ENCODE measurements at regions not wholly inside any gene's neighbourhood (a gene's known extent, or its start where the extent isn't known, plus 50 kb on each side); places are given as distances from the start of the nearest gene placed in this dataset.

- no peak for DNase-seq
Observed at GRCh38 chr13:99125326-99125915, 75.2 kb upstream of the UBAC2 start.

GRCh38 chr13:99126821-99127220, 73.8 kb upstream of the UBAC2 start:
- DNase-seq = no peak

- DNase-seq = no peak
Observed at GRCh38 chr13:99129050-99129449, 71.6 kb upstream of the UBAC2 start.

DNA sequence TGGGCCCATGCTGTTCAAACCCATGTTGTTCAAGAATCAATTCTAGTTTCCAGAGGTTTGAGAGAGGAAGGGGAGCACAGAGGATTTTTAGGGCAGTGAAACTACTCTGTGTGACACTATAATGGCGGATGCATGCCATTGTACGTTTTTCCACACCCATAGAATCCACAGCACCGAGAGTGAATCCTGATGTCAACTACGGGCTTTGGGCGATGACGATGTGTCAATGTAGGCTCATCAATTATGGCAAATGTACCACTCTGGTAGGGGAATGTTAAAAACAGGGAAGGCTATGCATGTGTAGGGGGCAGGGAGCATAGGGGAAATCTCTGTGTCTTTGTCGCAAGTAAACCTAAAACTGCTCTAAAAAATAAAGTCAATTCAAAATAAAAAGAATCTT, 70.7 kb upstream of the UBAC2 start:
- no peak for DNase-seq

- no peak for DNase-seq
Observed at GRCh38 chr13:99131410-99131809, 69.2 kb upstream of the UBAC2 start.

- DNase-seq = no peak
Observed at GRCh38 chr13:99132295-99132835, 68.3 kb upstream of the UBAC2 start.

DNA sequence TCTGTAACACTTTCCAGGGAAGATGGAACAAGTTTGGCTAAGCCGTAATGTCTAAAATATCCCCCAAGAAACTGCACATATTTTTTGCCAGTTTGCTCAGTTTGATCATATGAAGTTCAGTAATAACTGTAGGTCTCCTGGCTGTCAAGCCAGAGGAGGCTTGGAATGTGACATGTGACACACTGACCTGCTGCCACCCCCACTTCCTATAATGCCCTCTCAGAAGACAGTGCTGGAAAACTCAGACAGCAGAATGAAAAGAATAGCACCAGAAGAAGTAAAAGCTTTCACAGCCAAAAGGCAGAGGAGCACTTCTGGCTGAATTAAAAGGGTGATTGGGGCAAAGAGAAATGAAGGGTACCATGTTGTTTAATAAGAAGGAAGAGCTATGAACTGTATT, 67.4 kb upstream of the UBAC2 start:
- DNase-seq = no peak

DNA sequence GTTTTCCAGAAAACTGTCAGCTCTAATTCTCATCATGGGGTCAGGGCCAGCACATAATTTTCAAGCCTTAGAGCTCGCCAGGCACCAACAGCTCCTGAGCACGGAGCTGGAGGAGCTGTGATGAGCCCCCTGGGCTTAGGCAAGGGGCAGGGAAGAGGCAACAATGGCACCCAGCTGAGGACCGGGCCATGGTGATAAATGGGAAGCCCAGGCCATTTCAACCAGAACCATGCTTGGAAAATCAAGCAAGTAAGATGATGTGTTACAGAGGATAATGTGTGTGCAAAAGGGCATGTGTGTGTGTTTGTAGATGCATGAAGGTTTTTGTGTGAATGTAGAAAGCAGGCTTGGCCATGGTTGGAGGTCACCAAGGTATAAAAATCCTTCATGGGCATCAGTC, 66.8 kb upstream of the UBAC2 start:
- no peak for DNase-seq

- no peak for DNase-seq
Observed at GRCh38 chr13:99135591-99135990, 65.1 kb upstream of the UBAC2 start.

DNA sequence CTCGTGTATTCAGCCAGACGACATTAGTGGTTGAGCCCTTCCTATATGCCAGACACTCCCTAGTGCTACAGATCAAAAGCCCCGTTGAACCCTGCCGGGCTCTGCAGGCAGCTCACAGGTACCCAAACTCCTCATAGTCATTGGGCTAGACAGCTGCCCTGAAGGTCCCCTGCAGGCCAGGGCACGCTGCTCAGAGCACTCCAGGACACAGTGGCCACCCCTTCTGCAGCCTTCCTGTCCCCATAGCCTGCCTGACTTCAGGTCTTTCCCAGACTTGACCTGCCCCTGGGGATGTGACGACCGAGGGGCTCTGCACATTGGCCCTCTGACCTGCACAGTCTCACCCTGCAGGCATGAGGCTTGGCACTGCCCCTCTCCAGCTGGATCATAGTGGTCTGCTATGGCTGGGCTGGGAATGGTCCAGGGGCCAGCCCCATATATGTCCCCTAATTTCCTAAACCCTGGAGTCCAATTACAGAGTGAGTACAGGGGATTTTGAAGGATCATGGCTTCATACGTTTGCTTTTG, 64.2 kb upstream of the UBAC2 start:
- no peak for DNase-seq

DNA sequence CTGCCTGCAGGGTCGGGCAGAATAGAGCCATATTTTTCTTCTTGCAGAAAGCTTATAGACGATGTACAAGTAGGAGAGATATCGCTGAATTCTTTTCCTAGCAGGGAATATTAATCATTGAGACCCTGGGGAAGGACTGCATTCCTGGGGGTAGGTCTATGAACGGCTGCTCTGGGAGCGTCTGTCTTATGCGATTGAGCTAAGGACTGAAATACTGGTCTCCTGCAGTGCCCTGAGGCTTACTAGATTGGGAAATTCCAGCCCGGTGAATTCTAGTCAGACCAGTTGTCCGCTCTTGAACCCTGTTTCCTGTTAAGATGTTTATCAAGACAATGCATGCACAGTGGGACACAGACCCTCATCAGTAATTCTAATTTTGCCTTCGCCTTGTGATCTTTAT, 59.8 kb upstream of the UBAC2 start:
- no peak for DNase-seq

- no peak for DNase-seq
Observed at GRCh38 chr13:99143904-99144303, 56.8 kb upstream of the UBAC2 start.

GRCh38 chr13:99144306-99144705, 56.3 kb upstream of the UBAC2 start:
- no peak for DNase-seq

DNA sequence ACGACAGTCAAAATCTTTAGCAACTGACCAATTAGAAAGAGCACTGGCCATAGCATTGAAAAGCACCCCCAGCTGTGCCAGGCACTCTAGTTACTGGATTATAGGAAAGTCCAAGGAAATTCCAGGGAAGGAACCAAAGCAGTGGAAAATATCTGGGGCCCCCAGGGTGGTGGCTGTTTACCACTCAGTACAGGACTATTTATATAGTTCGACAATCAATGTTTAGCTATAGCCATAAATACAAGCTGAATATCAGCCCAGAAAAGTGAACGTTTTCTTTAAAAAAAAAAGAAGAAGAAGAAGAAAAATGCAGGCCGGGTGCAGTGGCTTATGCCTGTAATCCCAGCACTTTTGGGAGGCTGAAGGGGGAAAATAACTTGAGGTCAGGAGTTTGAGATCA, 55.2 kb upstream of the UBAC2 start:
- no peak for DNase-seq

DNA sequence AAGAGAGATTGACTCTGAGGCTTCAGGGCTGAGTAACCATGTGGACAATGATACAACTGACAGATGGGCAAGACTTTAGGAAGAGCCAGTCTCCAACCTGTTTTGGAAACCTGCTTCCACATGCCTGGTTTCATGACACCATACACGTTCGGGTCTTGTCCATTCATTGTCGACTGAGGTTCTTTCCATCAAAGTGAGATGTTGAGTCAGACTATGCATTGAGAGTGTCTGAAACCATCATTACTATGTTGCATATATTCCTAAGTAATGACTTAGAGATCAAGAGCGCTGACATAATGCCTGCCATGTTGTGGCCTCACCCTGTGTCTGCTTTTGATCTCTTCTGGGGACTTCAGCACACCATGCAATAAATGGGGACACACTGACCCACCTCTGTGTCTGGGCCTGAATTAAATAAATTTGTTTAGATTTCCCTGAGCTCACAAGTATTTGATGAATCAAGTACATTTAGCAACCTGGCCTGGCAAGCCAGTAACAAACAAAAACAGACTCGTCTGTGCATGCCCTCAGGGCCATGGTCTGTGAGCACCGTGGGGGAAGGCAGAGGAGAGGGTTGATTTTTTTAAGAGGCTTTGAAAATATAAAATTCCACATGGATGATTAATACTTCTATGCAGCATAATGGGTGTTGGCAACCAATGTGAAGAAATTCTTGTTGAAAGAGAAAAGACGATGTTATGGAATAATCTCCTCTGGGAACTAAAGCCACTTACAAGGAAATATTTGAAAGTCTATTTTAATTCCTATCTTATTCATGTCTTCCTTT, 49.9 kb upstream of the UBAC2 start:
- DNase-seq = no peak

Data from midbrain (tissue), 1 donor.